Ovary (tissue), 3 donors: ENCODE measurements at regions not wholly inside any gene's neighbourhood (a gene's known extent, or its start where the extent isn't known, plus 50 kb on each side); places are given as distances from the start of the nearest gene placed in this dataset.

Experiments used
- EP300 ChIP-seq: sonication (generic); formaldehyde crosslinking; IDR thresholded peaks from one replicate; pipeline ENCODE4 v1.6.1; 2017; ENCODE audit warnings: antibody characterized with exemption
- POLR2A ChIP-seq: fragments of 450-650 bp; IDR thresholded peaks from one replicate; pipeline ENCODE4 v1.6.1; 2017; ENCODE audit warnings: antibody characterized with exemption, mild to moderate bottlenecking, moderate library complexity
- TF ChIP-seq, protein P1 (sequence below), 3 donors: fragments of 450-650 bp in 2 of 3; fragments of 200-600 bp in 1 of 3; IDR thresholded peaks; one replicate each; pipeline versions ENCODE4 v1.5.1 to v1.8.0; 2016 to 2022; ENCODE audit warnings: antibody characterized with exemption in 3 of 3, mild to moderate bottlenecking in 1 of 3
- donor health status: DM: no; HTN: no; CAD: no.

DNA sequence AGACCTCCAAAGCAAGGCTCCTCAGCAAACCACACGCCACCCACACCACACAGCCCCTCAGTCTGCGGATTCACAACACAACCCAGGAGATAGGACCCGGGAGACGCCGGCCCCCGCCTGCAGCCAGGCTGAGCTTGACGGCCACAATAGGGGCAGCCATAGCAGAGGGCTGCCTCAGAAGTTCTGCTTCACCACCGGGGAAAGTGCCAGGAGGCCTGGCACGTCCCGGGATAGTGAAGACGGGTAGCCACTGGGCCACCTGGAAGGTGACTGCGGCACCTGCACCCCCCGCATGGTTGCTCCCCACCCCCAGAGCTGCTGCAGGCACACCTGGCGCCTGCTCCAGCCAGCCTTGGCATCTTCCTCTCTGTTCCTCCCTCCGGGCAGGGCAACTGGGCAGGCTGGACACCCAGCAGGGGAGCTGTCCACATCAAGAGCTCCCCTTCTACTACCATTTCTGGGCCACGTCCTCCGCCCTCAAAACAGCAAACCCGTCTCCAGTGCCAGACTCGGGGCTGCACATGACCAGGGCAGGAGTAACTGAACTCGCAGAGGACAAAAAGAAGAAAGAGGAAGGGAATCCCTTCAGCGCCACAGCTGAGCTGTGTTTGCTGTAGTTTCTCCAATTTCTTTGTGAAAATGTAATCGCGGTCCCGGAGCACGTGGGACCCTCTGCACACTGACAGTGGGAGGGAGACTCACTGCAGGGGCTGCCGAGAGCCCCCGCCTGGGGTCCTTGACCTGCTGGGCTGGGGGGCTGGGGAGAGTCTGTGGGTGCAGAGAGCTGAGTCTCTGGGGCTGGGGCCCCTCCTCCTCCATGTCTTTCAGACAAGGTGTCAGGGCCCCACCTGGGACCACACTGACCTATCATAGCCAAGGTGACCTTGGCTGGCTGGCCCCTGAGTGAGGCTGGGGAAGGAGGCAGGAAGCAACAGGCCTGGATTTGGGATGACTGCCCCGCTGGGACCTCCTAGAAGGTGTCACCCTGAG is 74.2 kb upstream of the C14orf180 start:
- TF ChIP-seq, protein P1, sequence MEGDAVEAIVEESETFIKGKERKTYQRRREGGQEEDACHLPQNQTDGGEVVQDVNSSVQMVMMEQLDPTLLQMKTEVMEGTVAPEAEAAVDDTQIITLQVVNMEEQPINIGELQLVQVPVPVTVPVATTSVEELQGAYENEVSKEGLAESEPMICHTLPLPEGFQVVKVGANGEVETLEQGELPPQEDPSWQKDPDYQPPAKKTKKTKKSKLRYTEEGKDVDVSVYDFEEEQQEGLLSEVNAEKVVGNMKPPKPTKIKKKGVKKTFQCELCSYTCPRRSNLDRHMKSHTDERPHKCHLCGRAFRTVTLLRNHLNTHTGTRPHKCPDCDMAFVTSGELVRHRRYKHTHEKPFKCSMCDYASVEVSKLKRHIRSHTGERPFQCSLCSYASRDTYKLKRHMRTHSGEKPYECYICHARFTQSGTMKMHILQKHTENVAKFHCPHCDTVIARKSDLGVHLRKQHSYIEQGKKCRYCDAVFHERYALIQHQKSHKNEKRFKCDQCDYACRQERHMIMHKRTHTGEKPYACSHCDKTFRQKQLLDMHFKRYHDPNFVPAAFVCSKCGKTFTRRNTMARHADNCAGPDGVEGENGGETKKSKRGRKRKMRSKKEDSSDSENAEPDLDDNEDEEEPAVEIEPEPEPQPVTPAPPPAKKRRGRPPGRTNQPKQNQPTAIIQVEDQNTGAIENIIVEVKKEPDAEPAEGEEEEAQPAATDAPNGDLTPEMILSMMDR (IDR thresholded peaks at IDR 0.05), result no peak
- no peak for TF ChIP-seq POLR2A
- TF ChIP-seq EP300, result no peak
